Type B pancreatic cell (in vitro differentiated cells): ENCODE measurements at regions not wholly inside any gene's neighbourhood (a gene's known extent, or its start where the extent isn't known, plus 50 kb on each side); places are given as distances from the start of the nearest gene placed in this dataset.

Experiments
- DNase-seq: peaks from one replicate; pipeline ENCODE4 v3.0.0; 2021; ENCODE audit warnings: mixed read lengths; ENCODE audit not compliant: unreplicated experiment; ENCODE audit errors: extremely low spot score
- H3K27ac Mint-ChIP-seq: 2 replicates; pipeline ENCODE4 v1.8.0; 2021; ENCODE audit warnings: mild to moderate bottlenecking, mixed read lengths
- H3K27me3 Mint-ChIP-seq: 2 replicates; pipeline ENCODE4 v1.8.0; 2021; ENCODE audit warnings: mixed read lengths
- H3K36me3 Mint-ChIP-seq: 2 replicates; pipeline ENCODE4 v1.8.0; 2021; ENCODE audit warnings: mixed read lengths
- H3K4me1 Mint-ChIP-seq: one replicate; pipeline ENCODE4 v1.8.0; 2021; ENCODE audit warnings: mixed read lengths; ENCODE audit not compliant: unreplicated experiment
- H3K4me3 Mint-ChIP-seq: 2 replicates; pipeline ENCODE4 v1.8.0; 2021; ENCODE audit warnings: mild to moderate bottlenecking, mixed read lengths
- H3K9me3 Mint-ChIP-seq: 2 replicates; pipeline ENCODE4 v1.8.0; 2021; ENCODE audit warnings: mixed read lengths
- TF ChIP-seq, protein P1 (sequence below): fragments of 200-600 bp; sonication (generic); conservative IDR thresholded peaks from 2 replicates; pipeline ENCODE4 v1.5.0; 2021; ENCODE audit warnings: antibody characterized with exemption, mild to moderate bottlenecking

DNA sequence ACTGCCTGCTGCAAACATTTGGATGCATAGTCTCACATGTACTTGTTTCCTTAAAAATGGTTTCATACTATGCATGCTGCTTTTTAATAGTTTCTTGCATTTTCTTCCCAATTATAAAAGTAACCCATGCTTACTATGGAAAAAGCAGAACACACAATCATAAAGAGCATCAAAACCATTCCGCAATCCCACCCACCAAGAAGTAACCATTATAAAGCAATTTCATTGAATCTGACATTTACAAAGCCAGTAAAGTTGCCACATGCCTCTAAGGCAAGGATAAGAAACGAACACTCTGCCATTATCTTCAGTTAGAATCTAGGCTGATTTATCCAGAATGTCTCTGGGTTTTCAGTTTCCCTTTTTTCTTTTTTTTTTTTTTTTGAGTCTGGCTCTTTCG lies 92.7 kb upstream of the OSMR start:
- peaks cover 17% of the 10 kb centered on the region for H3K27me3 Mint-ChIP-seq
- no peaks in the 10 kb centered on the region for H3K9me3 Mint-ChIP-seq
- TF ChIP-seq, protein P1, sequence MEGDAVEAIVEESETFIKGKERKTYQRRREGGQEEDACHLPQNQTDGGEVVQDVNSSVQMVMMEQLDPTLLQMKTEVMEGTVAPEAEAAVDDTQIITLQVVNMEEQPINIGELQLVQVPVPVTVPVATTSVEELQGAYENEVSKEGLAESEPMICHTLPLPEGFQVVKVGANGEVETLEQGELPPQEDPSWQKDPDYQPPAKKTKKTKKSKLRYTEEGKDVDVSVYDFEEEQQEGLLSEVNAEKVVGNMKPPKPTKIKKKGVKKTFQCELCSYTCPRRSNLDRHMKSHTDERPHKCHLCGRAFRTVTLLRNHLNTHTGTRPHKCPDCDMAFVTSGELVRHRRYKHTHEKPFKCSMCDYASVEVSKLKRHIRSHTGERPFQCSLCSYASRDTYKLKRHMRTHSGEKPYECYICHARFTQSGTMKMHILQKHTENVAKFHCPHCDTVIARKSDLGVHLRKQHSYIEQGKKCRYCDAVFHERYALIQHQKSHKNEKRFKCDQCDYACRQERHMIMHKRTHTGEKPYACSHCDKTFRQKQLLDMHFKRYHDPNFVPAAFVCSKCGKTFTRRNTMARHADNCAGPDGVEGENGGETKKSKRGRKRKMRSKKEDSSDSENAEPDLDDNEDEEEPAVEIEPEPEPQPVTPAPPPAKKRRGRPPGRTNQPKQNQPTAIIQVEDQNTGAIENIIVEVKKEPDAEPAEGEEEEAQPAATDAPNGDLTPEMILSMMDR, result no peak
- H3K4me1 Mint-ChIP-seq, result peaks cover 3% of the 10 kb centered on the region
- no peaks in the 10 kb centered on the region for H3K36me3 Mint-ChIP-seq
- no peak for DNase-seq
- H3K27ac Mint-ChIP-seq, result no peak overlapping the region
- no peak overlapping the region for H3K4me3 Mint-ChIP-seq

DNA sequence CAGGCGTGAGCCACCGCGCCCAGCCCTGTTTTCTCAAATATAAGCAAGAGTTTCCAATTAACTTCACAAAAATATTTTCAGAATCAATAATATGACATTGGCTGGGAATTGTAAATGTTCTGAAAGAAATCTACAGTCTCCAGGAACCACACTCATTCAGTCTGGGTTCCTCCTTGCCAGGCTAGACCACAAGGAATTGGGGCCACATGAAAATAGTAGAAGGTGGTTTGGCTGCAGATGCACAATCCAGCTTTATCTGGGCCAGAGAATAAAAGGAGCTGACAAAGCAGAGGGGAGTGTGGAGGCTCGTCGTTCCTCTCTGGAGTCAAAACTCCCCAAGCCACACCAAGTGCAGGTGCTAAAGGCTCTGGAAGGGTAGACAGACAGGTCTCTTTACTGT lies 92.0 kb upstream of the OSMR start:
- no peak overlapping the region for H3K4me3 Mint-ChIP-seq
- peaks cover 3% of the 10 kb centered on the region for H3K4me1 Mint-ChIP-seq
- DNase-seq, result no peak
- H3K9me3 Mint-ChIP-seq, result no peaks in the 10 kb centered on the region
- H3K27ac Mint-ChIP-seq, result no peak overlapping the region
- TF ChIP-seq, protein P1, result no peak
- H3K27me3 Mint-ChIP-seq, result peaks cover 17% of the 10 kb centered on the region
- no peaks in the 10 kb centered on the region for H3K36me3 Mint-ChIP-seq

DNA sequence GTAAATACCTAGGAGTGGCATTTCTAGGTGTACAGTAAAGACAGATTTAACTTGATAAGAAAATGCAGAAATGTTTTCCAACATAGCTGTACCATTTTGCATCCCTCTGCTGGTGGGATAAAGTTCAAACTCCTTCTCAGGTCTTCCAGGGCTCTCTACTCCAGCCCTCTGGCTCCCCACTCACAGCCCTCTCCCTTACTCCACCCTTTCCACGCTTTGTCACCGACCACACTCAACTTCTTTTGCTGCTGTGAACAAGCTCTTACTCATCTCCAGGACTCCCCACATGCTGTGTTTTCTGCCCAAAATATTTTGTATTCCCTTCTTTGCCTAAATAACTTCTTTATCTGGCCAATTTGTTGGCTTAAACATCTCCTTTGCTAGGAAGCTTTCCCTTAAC lies 90.6 kb upstream of the OSMR start:
- H3K9me3 Mint-ChIP-seq, result no peaks in the 10 kb centered on the region
- TF ChIP-seq, protein P1, result peak; percentile 26
- H3K4me3 Mint-ChIP-seq, result no peak overlapping the region
- H3K27me3 Mint-ChIP-seq, result peaks cover 19% of the 10 kb centered on the region
- no peak for DNase-seq
- H3K27ac Mint-ChIP-seq, result no peak overlapping the region
- H3K4me1 Mint-ChIP-seq, result peaks cover 8% of the 10 kb centered on the region
- H3K36me3 Mint-ChIP-seq, result no peaks in the 10 kb centered on the region

DNA sequence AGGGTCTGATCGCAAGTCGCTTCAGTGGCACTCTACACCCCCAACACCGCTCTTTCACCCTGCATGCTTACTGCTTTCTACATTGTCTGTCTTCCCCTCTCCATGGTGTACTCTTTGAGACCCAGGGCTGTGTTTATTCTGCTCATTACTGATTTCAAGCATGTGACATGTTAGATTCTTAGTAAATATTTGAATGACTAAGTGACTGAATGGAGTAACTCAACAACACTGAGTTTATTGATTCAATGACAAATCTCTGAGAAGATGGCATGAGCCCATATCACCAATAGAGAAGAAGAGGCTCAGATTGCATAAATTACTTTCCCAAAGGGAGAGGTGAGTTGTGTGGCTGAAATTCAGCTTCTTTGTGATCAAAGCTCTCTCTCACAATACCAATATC lies 89.7 kb upstream of the OSMR start:
- Mint-ChIP-seq H3K27me3 (peaks cover 21% of the 10 kb centered on the region), H3K27ac (no peak overlapping the region), H3K4me3 (no peak overlapping the region), H3K4me1 (peaks cover 8% of the 10 kb centered on the region), H3K9me3 (no peaks in the 10 kb centered on the region), H3K36me3 (no peaks in the 10 kb centered on the region)
- DNase-seq, result no peak
- TF ChIP-seq, protein P1, result no peak

DNA sequence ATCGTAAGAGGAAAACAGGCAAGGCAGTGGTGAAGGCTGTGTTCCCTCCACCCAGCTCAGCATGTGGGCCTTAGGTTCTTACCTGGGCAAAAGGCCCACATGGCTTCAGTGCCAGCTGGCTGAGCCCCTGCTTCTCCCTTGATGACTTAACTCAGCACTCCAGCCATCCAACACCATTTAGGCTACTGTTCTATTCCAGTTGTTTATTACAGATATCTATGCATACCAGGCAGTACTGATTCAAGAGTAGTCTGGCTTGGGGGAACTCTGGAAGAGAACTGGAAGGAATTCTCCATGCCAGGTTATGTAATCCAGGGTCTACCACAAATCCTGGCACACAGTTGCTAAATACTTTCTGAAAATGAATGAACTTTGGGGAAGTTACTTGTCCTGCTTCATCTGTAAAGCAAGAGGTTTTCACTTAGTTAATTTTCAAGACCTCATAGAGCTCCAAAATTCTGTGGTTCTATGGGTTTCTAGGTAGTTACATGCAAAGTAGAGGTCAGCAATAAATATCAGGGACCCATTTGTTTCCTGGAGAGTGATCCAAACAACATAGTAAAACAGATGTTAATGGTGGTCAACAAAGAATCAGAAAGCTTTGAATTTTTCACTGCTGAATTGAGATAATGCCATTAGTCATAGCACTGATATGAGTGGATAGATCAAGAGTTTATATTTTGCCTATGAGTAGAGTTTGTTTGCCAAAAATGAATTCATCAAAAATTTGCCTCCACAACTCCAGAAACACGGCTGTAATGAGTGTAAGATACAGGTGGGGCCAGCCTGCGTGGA lies 88.2 kb upstream of the OSMR start:
- H3K36me3 Mint-ChIP-seq, result no peaks in the 10 kb centered on the region
- no peak for DNase-seq
- no peak overlapping the region for H3K27ac Mint-ChIP-seq
- TF ChIP-seq, protein P1, result no peak
- H3K4me1 Mint-ChIP-seq, result peaks cover 8% of the 10 kb centered on the region
- no peak overlapping the region for H3K4me3 Mint-ChIP-seq
- H3K27me3 Mint-ChIP-seq, result peaks cover 18% of the 10 kb centered on the region
- no peaks in the 10 kb centered on the region for H3K9me3 Mint-ChIP-seq
